ENCODE measurements at regions not wholly inside any gene's neighbourhood (a gene's known extent, or its start where the extent isn't known, plus 50 kb on each side); places are given as distances from the start of the nearest gene placed in this dataset.
A peak's percentile ranks its signal among the peaks of the same experiment; 100 is the strongest.

DNA sequence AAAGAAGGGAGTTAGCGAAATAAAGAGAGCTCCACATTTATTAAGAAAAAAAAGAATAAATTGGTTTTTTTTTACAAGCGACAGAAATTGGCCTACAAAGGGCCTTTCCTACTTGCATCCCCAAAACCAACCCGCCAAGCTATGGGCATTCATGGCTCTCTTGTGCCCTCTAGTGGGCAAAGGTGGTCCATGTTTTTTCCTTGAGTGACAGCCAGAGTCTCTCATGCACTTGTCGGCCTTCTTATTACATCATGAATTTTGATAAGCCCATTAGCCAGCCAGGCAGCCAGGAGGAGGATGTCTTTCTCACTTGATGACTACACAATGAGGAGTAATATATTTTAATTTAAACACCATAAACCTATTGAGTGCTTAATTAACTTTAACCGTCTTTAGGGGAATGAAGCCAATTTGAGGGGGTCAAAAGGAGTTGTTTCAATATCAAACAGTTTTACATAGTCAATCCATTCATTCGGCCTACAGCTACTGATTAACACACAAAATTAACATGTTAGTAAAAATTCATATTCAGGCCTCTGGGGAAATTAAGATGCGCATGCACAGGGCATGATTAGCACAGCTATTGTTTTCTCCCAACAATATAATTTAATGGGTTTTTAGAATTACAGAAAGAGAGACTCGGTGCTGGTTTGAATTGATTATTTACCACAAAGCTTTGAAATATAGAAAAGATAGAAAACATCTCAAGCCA is 85.5 kb downstream of the RCN1 start:
- no peak for TF ChIP-seq EZH2 (IDR thresholded peaks at IDR 0.05; ENCODE audit: low read depth)
- TF ChIP-seq, protein P1, sequence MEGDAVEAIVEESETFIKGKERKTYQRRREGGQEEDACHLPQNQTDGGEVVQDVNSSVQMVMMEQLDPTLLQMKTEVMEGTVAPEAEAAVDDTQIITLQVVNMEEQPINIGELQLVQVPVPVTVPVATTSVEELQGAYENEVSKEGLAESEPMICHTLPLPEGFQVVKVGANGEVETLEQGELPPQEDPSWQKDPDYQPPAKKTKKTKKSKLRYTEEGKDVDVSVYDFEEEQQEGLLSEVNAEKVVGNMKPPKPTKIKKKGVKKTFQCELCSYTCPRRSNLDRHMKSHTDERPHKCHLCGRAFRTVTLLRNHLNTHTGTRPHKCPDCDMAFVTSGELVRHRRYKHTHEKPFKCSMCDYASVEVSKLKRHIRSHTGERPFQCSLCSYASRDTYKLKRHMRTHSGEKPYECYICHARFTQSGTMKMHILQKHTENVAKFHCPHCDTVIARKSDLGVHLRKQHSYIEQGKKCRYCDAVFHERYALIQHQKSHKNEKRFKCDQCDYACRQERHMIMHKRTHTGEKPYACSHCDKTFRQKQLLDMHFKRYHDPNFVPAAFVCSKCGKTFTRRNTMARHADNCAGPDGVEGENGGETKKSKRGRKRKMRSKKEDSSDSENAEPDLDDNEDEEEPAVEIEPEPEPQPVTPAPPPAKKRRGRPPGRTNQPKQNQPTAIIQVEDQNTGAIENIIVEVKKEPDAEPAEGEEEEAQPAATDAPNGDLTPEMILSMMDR (conservative IDR thresholded peaks at IDR 0.05) = peak; percentile 97

Measured in PC-9 (cell line).